ENCODE measurements at regions not wholly inside any gene's neighbourhood (a gene's known extent, or its start where the extent isn't known, plus 50 kb on each side); places are given as distances from the start of the nearest gene placed in this dataset.

- no peak for TF ChIP-seq POLR2A (IDR thresholded peaks at IDR 0.05; ENCODE audit: low read depth, low read length)
- TF ChIP-seq ELK1 (IDR thresholded peaks at IDR 0.05; ENCODE audit: borderline replicate concordance, low read depth, low read length) = no peak
- no peak for TF ChIP-seq CTCF (conservative IDR thresholded peaks at IDR 0.05; ENCODE audit: low read depth, low read length)
- no peak for TF ChIP-seq FOS (IDR thresholded peaks at IDR 0.05; ENCODE audit: low read depth, low read length)
- TF ChIP-seq CEBPB (IDR thresholded peaks at IDR 0.05; ENCODE audit: low read depth, low read length) = no peak
- TF ChIP-seq RAD21 (IDR thresholded peaks at IDR 0.05; ENCODE audit: low read length) = no peak
- TF ChIP-seq MAZ (IDR thresholded peaks at IDR 0.05; ENCODE audit: borderline replicate concordance, low read depth, low read length) = no peak
These were observed 123.1 kb upstream of the EEF2KMT start for GRCh38 chr16:5220705-5221104.
